K562 (cell line): ENCODE measurements at regions not wholly inside any gene's neighbourhood (a gene's known extent, or its start where the extent isn't known, plus 50 kb on each side); places are given as distances from the start of the nearest gene placed in this dataset.
A peak's percentile ranks its signal among the peaks of the same experiment; 100 is the strongest.

ENCODE experiments used
- CBX2 ChIP-seq: fragments of 200-600 bp; sonication (generic); IDR thresholded peaks from one replicate; pipeline ENCODE4 v1.6.1; 2012; ENCODE audit warnings: mild to moderate bottlenecking, low read length, inconsistent platforms; ENCODE audit not compliant: insufficient read depth, poor library complexity, severe bottlenecking
- CEBPG ChIP-seq, 3 experiments: fragments of 200-800 bp in 1 of 3; sonication (Bioruptor generic) in 1 of 3; sonication (generic) in 1 of 3; formaldehyde crosslinking in 1 of 3; IDR thresholded peaks in 2 of 3; conservative IDR thresholded peaks in 1 of 3; 2 replicates each; pipeline versions ENCODE4 v1.6.1 to v1.8.0; 2016 to 2022; ENCODE audit warnings: missing compliant biosample characterization in 2 of 3, missing genetic modification characterization in 2 of 3, mild to moderate bottlenecking in 1 of 3, missing genetic modification reagents in 1 of 3
- CHD2 ChIP-seq: IDR thresholded peaks from 2 replicates; pipeline ENCODE4 v1.6.1; 2011; ENCODE audit warnings: low read depth, low read length
- CREB3 ChIP-seq: fragments of 450-650 bp; conservative IDR thresholded peaks from 2 replicates; pipeline ENCODE4 v1.6.1; 2016; ENCODE audit warnings: missing genetic modification characterization, low read depth, mild to moderate bottlenecking, missing compliant biosample characterization, moderate library complexity
- EZH2 ChIP-seq: IDR thresholded peaks from 2 replicates; pipeline ENCODE4 v1.6.1; 2012; ENCODE audit warnings: low read depth, mild to moderate bottlenecking, inconsistent platforms, low read length, borderline replicate concordance
- JUNB ChIP-seq: fragments of 450-650 bp; formaldehyde crosslinking; conservative IDR thresholded peaks from 2 replicates; pipeline ENCODE4 v1.4.0; 2020; ENCODE audit warnings: mild to moderate bottlenecking
- SIN3A ChIP-seq, 2 experiments: fragments of 150-350 bp in 1 of 2; IDR thresholded peaks; 2 replicates each; pipeline ENCODE4 v1.6.1; 2011 to 2016; ENCODE audit warnings: borderline replicate concordance in 2 of 2, low read depth in 2 of 2, low read length in 2 of 2, mild to moderate bottlenecking in 2 of 2, moderate library complexity in 2 of 2; ENCODE audit not compliant: control insufficient read depth in 1 of 2
- TAF1 ChIP-seq: IDR thresholded peaks from 2 replicates; pipeline ENCODE4 v1.6.1; 2011; ENCODE audit warnings: mild to moderate bottlenecking, low read length, moderate library complexity; ENCODE audit not compliant: insufficient read depth, control insufficient read depth, severe bottlenecking; ENCODE audit errors: extremely low read depth
- TCF7L2 ChIP-seq: fragments of 150-350 bp; IDR thresholded peaks from 2 replicates; pipeline ENCODE4 v1.6.1; 2016; ENCODE audit warnings: low read depth, mild to moderate bottlenecking, low read length, moderate library complexity
- TEAD4 ChIP-seq, 2 experiments: sonication (generic) in 1 of 2; formaldehyde crosslinking in 1 of 2; IDR thresholded peaks; 2 replicates each; pipeline versions ENCODE4 v1.6.1 to v1.8.0; 2012 to 2022; ENCODE audit warnings: borderline replicate concordance in 1 of 2, inconsistent platforms in 1 of 2, low read length in 1 of 2, mild to moderate bottlenecking in 1 of 2, missing genetic modification reagents in 1 of 2
- ZNF124 ChIP-seq: sonication (generic); formaldehyde crosslinking; IDR thresholded peaks from 2 replicates; pipeline ENCODE4 v1.8.1; 2022; ENCODE audit warnings: missing genetic modification reagents
- ZNF398 ChIP-seq: fragments of 250-450 bp; sonication (Bioruptor Pico); IDR thresholded peaks from 2 replicates; pipeline ENCODE4 v1.8.0; 2021; ENCODE audit warnings: moderate library complexity, mild to moderate bottlenecking, inconsistent platforms

GRCh38 chr10:111988646-111989045 is 194.9 kb downstream of the GPAM start:
- TF ChIP-seq CHD2 (peak; percentile 40; the same call in 1 of the 2 replicates), ZNF124 (CRISPR knock-in tag) (no peak), TAF1 (no peak), TCF7L2 (no peak), EZH2 (no peak), ZNF398 (no peak), JUNB (CRISPR knock-in tag) (no peak), CBX2 (no peak), CREB3 (no peak), SIN3A (IDR thresholded peaks at IDR 0.05; ENCODE audit: borderline replicate concordance in 2 of 2, control insufficient read depth in 1 of 2, low read depth in 2 of 2, low read length in 2 of 2) (no peak), CEBPG (CRISPR knock-in tag; IDR thresholded peaks at IDR 0.05) (no peak), CEBPG (tag; conservative IDR thresholded peaks at IDR 0.05 in 1 of 2, IDR thresholded peaks at IDR 0.05 in 1 of 2) (no peak), TEAD4 (IDR thresholded peaks at IDR 0.05; ENCODE audit: low read length) (no peak), TEAD4 (CRISPR knock-in tag; IDR thresholded peaks at IDR 0.05; ENCODE audit: borderline replicate concordance) (no peak)
